ENCODE measurements at regions not wholly inside any gene's neighbourhood (a gene's known extent, or its start where the extent isn't known, plus 50 kb on each side); places are given as distances from the start of the nearest gene placed in this dataset.

GRCh38 chr21:20167059-20167458 is 831.1 kb upstream of the NCAM2 start:
- no peak for TF ChIP-seq CTCF (conservative IDR thresholded peaks at IDR 0.05; ENCODE audit: low read length)
- no peak for TF ChIP-seq EZH2phosphoT487 (IDR thresholded peaks at IDR 0.05; ENCODE audit: borderline replicate concordance, low read depth, low read length)

Measured in OCI-LY7 (cell line).